Liver (tissue), 3 donors: ENCODE measurements at regions not wholly inside any gene's neighbourhood (a gene's known extent, or its start where the extent isn't known, plus 50 kb on each side); places are given as distances from the start of the nearest gene placed in this dataset.

ENCODE experiments used
- CTCF ChIP-seq: fragments of 150-350 bp; IDR thresholded peaks from 2 replicates; pipeline ENCODE4 v1.5.1; 2017; ENCODE audit warnings: improper control_type of control experiment, low read depth, low read length; ENCODE audit not compliant: missing input control
- FOXA1 ChIP-seq: IDR thresholded peaks from 2 replicates; pipeline ENCODE4 v1.6.1; 2016; ENCODE audit warnings: antibody characterized with exemption
- FOXA2 ChIP-seq: IDR thresholded peaks from 2 replicates; pipeline ENCODE4 v1.6.1; 2016; ENCODE audit warnings: antibody characterized with exemption
- GABPA ChIP-seq, 2 donors: IDR thresholded peaks in 1 of 2; conservative IDR thresholded peaks in 1 of 2; 2 replicates each; pipeline ENCODE4 v1.6.1; 2016; ENCODE audit warnings: antibody characterized with exemption in 2 of 2, mild to moderate bottlenecking in 1 of 2, moderate library complexity in 1 of 2
- HNF4G ChIP-seq: IDR thresholded peaks from 2 replicates; pipeline ENCODE4 v1.6.1; 2016; ENCODE audit warnings: antibody characterized with exemption
- JUND ChIP-seq, 2 donors: IDR thresholded peaks; 2 replicates each; pipeline ENCODE4 v1.6.1; 2016; ENCODE audit warnings: antibody characterized with exemption in 2 of 2
- RXRA ChIP-seq, 2 donors: IDR thresholded peaks; 2 replicates each; pipeline ENCODE4 v1.6.1; 2017 to 2018; ENCODE audit warnings: antibody characterized with exemption in 2 of 2, mild to moderate bottlenecking in 1 of 2
- SP1 ChIP-seq: IDR thresholded peaks from 2 replicates; pipeline ENCODE4 v1.6.1; 2018; ENCODE audit warnings: antibody characterized with exemption, mild to moderate bottlenecking
- TAF1 ChIP-seq: conservative IDR thresholded peaks from 2 replicates; pipeline ENCODE4 v1.6.1; 2016; ENCODE audit warnings: antibody characterized with exemption, mild to moderate bottlenecking
- YY1 ChIP-seq: IDR thresholded peaks from 2 replicates; pipeline ENCODE4 v1.6.1; 2016; ENCODE audit warnings: antibody characterized with exemption, mild to moderate bottlenecking
- TF ChIP-seq, protein P1 (sequence below): IDR thresholded peaks from 2 replicates; pipeline ENCODE4 v1.6.1; 2016; ENCODE audit warnings: antibody characterized with exemption
- TF ChIP-seq, protein P2 (sequence below): IDR thresholded peaks from 2 replicates; pipeline ENCODE4 v1.6.1; 2016; ENCODE audit warnings: antibody characterized with exemption, mild to moderate bottlenecking
- TF ChIP-seq, protein P3 (sequence below): IDR thresholded peaks from 2 replicates; pipeline ENCODE4 v1.6.1; 2016; ENCODE audit warnings: antibody characterized with exemption
- donor health status: healthy.
- donor health status: healthy.

GRCh38 chr2:217157581-217157980 lies 297.7 kb upstream of the TNP1 start:
- TF ChIP-seq CTCF (no peak), RXRA (IDR thresholded peaks at IDR 0.05) (no peak), TAF1 (no peak), SP1 (no peak), YY1 (no peak), FOXA1 (no peak), GABPA (IDR thresholded peaks at IDR 0.05 in 1 of 2, conservative IDR thresholded peaks at IDR 0.05 in 1 of 2) (no peak), HNF4G (no peak), FOXA2 (no peak), JUND (IDR thresholded peaks at IDR 0.05) (no peak)
- TF ChIP-seq, protein P1, sequence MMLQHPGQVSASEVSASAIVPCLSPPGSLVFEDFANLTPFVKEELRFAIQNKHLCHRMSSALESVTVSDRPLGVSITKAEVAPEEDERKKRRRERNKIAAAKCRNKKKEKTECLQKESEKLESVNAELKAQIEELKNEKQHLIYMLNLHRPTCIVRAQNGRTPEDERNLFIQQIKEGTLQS, result no peak
- TF ChIP-seq, protein P2, sequence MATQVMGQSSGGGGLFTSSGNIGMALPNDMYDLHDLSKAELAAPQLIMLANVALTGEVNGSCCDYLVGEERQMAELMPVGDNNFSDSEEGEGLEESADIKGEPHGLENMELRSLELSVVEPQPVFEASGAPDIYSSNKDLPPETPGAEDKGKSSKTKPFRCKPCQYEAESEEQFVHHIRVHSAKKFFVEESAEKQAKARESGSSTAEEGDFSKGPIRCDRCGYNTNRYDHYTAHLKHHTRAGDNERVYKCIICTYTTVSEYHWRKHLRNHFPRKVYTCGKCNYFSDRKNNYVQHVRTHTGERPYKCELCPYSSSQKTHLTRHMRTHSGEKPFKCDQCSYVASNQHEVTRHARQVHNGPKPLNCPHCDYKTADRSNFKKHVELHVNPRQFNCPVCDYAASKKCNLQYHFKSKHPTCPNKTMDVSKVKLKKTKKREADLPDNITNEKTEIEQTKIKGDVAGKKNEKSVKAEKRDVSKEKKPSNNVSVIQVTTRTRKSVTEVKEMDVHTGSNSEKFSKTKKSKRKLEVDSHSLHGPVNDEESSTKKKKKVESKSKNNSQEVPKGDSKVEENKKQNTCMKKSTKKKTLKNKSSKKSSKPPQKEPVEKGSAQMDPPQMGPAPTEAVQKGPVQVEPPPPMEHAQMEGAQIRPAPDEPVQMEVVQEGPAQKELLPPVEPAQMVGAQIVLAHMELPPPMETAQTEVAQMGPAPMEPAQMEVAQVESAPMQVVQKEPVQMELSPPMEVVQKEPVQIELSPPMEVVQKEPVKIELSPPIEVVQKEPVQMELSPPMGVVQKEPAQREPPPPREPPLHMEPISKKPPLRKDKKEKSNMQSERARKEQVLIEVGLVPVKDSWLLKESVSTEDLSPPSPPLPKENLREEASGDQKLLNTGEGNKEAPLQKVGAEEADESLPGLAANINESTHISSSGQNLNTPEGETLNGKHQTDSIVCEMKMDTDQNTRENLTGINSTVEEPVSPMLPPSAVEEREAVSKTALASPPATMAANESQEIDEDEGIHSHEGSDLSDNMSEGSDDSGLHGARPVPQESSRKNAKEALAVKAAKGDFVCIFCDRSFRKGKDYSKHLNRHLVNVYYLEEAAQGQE, result no peak
- TF ChIP-seq, protein P3, sequence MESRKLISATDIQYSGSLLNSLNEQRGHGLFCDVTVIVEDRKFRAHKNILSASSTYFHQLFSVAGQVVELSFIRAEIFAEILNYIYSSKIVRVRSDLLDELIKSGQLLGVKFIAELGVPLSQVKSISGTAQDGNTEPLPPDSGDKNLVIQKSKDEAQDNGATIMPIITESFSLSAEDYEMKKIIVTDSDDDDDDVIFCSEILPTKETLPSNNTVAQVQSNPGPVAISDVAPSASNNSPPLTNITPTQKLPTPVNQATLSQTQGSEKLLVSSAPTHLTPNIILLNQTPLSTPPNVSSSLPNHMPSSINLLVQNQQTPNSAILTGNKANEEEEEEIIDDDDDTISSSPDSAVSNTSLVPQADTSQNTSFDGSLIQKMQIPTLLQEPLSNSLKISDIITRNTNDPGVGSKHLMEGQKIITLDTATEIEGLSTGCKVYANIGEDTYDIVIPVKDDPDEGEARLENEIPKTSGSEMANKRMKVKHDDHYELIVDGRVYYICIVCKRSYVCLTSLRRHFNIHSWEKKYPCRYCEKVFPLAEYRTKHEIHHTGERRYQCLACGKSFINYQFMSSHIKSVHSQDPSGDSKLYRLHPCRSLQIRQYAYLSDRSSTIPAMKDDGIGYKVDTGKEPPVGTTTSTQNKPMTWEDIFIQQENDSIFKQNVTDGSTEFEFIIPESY, result no peak
